ENCODE measurements at regions not wholly inside any gene's neighbourhood (a gene's known extent, or its start where the extent isn't known, plus 50 kb on each side); places are given as distances from the start of the nearest gene placed in this dataset.

- no peaks in the 10 kb centered on the region for H3K36me3 ChIP-seq
- H3K27ac ChIP-seq = no peak overlapping the region
- no peak for DNase-seq (ENCODE audit: low spot score in 2 of 2)
- H3K4me3 ChIP-seq = no peak overlapping the region
- TF ChIP-seq EP300 (IDR thresholded peaks at IDR 0.05) (no peak), POLR2A (IDR thresholded peaks at IDR 0.05) (no peak), CTCF (IDR thresholded peaks at IDR 0.05) (no peak)
- H3K4me1 ChIP-seq = no peaks in the 10 kb centered on the region
- H3K27me3 ChIP-seq = no peaks in the 10 kb centered on the region
- H3K9me3 ChIP-seq = no peaks in the 10 kb centered on the region
- 76 to 85% methylated on average over 1 of the region's 1 CpG for WGBS, 2 donors
Measured at GRCh38 chr7:86961686-86962085, 97.8 kb downstream of the ELAPOR2 start.

- WGBS, 2 donors = 82 to 83% methylated on average over 2 of the region's 2 CpGs
- no peak for DNase-seq (ENCODE audit: low spot score in 2 of 2)
- no peaks in the 10 kb centered on the region for H3K36me3 ChIP-seq
- no peak overlapping the region for H3K27ac ChIP-seq
- no peaks in the 10 kb centered on the region for H3K27me3 ChIP-seq
- no peaks in the 10 kb centered on the region for H3K9me3 ChIP-seq
- TF ChIP-seq EP300 (IDR thresholded peaks at IDR 0.05) = no peak
- TF ChIP-seq CTCF (IDR thresholded peaks at IDR 0.05) = no peak
- TF ChIP-seq POLR2A (IDR thresholded peaks at IDR 0.05) = no peak
- no peak overlapping the region for H3K4me3 ChIP-seq
- H3K4me1 ChIP-seq = no peaks in the 10 kb centered on the region
Measured at GRCh38 chr7:86958380-86958779, 101.1 kb downstream of the ELAPOR2 start.

GRCh38 chr7:86956567-86956966 lies 102.9 kb downstream of the ELAPOR2 start:
- Histone ChIP-seq H3K27ac (no peak overlapping the region), H3K9me3 (no peaks in the 10 kb centered on the region), H3K27me3 (no peaks in the 10 kb centered on the region), H3K4me1 (no peaks in the 10 kb centered on the region), H3K4me3 (no peak overlapping the region), H3K36me3 (no peaks in the 10 kb centered on the region)
- TF ChIP-seq EP300 (IDR thresholded peaks at IDR 0.05) (no peak), POLR2A (IDR thresholded peaks at IDR 0.05) (no peak)
- no peak for DNase-seq (ENCODE audit: low spot score in 2 of 2)
- 64 to 68% methylated on average over 4 of the region's 4 CpGs for WGBS, 2 donors

GRCh38 chr7:86955895-86956503 lies 103.5 kb downstream of the ELAPOR2 start:
- 95 to 96% methylated on average over 1 of the region's 1 CpG for whole genome bisulfite sequencing, 2 donors
- H3K4me3 ChIP-seq = no peak overlapping the region
- H3K27ac ChIP-seq = no peak overlapping the region
- H3K27me3 ChIP-seq = no peaks in the 10 kb centered on the region
- H3K4me1 ChIP-seq = no peaks in the 10 kb centered on the region
- no peak for DNase-seq (ENCODE audit: low spot score in 2 of 2)
- H3K9me3 ChIP-seq = no peaks in the 10 kb centered on the region
- TF ChIP-seq POLR2A (IDR thresholded peaks at IDR 0.05) (no peak), CTCF (IDR thresholded peaks at IDR 0.05) (no peak), EP300 (IDR thresholded peaks at IDR 0.05) (no peak)
- no peaks in the 10 kb centered on the region for H3K36me3 ChIP-seq

- Histone ChIP-seq H3K9me3 (no peaks in the 10 kb centered on the region), H3K27ac (no peak overlapping the region), H3K4me1 (no peaks in the 10 kb centered on the region), H3K4me3 (no peak overlapping the region), H3K27me3 (no peaks in the 10 kb centered on the region), H3K36me3 (no peaks in the 10 kb centered on the region)
- DNase-seq (ENCODE audit: low spot score in 2 of 2) = no peak
- TF ChIP-seq POLR2A (IDR thresholded peaks at IDR 0.05) (no peak), EP300 (IDR thresholded peaks at IDR 0.05) (no peak), CTCF (IDR thresholded peaks at IDR 0.05) (no peak)
Measured at GRCh38 chr7:86954971-86955370, 104.5 kb downstream of the ELAPOR2 start.
